ENCODE measurements at regions not wholly inside any gene's neighbourhood (a gene's known extent, or its start where the extent isn't known, plus 50 kb on each side); places are given as distances from the start of the nearest gene placed in this dataset.

DNA sequence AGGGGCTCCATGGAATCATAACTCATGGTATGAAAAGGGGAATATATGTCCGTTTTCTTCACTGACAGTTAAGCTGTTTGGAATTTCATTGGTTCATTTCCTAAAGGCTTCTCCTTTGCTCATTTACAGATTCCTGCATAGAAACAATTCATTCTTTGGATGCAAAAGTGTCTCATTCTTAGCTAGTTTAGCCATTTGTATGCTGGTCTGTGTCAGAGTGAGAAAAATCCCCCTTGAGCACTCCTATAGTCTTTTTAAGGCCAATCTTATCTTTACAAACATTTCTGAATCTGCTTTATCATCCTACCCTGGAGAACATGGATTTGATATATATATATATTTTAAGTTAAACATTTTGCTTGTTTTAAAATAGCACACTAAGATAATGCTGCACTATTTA is 1260.9 kb upstream of the NRXN1 start:
- TF ChIP-seq POLR2AphosphoS5 (IDR thresholded peaks at IDR 0.05) (no peak), POLR2A (IDR thresholded peaks at IDR 0.05) (no peak)

All from sigmoid colon (tissue), 4 donors.